Effector memory CD8-positive, alpha-beta T cell (primary cell): ENCODE measurements at regions not wholly inside any gene's neighbourhood (a gene's known extent, or its start where the extent isn't known, plus 50 kb on each side); places are given as distances from the start of the nearest gene placed in this dataset.

ENCODE experiments used
- ATAC-seq: fragments of 150-1000 bp; cut with Tn5 transposase; replicated peaks from 2 replicates; pipeline ENCODE4 v1.10.0; 2021; ENCODE audit warnings: mild to moderate bottlenecking, moderate library complexity
- DNase-seq, 3 experiments: peaks; one replicate each; pipeline ENCODE4 v3.0.0; 2021
- H3K27ac Mint-ChIP-seq, 2 donors: one replicate each; pipeline ENCODE4 v1.8.0; 2022; ENCODE audit warnings: mild to moderate bottlenecking in 2 of 2, mixed read lengths in 2 of 2, moderate library complexity in 2 of 2
- H3K27me3 Mint-ChIP-seq, 2 donors: one replicate each; pipeline ENCODE4 v1.8.0; 2022; ENCODE audit warnings: mixed read lengths in 2 of 2
- H3K36me3 Mint-ChIP-seq: one replicate; pipeline ENCODE4 v1.8.0; 2022; ENCODE audit warnings: mild to moderate bottlenecking, moderate library complexity, mixed read lengths; ENCODE audit not compliant: insufficient read depth
- H3K4me1 Mint-ChIP-seq, 2 donors: one replicate each; pipeline ENCODE4 v1.8.0; 2022; ENCODE audit warnings: low read depth in 2 of 2, mixed read lengths in 2 of 2
- H3K4me3 Mint-ChIP-seq, 2 donors: one replicate each; pipeline ENCODE4 v1.8.0; 2022; ENCODE audit warnings: mild to moderate bottlenecking in 2 of 2, mixed read lengths in 2 of 2, moderate library complexity in 2 of 2
- H3K9me3 Mint-ChIP-seq, 2 donors: one replicate each; pipeline ENCODE4 v1.8.0; 2022; ENCODE audit warnings: mixed read lengths in 2 of 2

GRCh38 chr1:222331340-222331739, 216.6 kb downstream of the HHIPL2 start:
- H3K36me3 Mint-ChIP-seq = no peaks in the 10 kb centered on the region

GRCh38 chr1:222329493-222330045, 218.3 kb downstream of the HHIPL2 start:
- H3K27ac Mint-ChIP-seq = no peak overlapping the region
- H3K4me1 Mint-ChIP-seq = no peaks in the 10 kb centered on the region
- H3K4me3 Mint-ChIP-seq = no peak overlapping the region
- no peaks in the 10 kb centered on the region for H3K36me3 Mint-ChIP-seq
- DNase-seq (no peak), ATAC-seq (no peak)
- H3K9me3 Mint-ChIP-seq = no peaks in the 10 kb centered on the region
- H3K27me3 Mint-ChIP-seq = no peaks in the 10 kb centered on the region

More at GRCh38 chr1:222331340-222331739, 216.6 kb downstream of the HHIPL2 start:
- H3K27ac Mint-ChIP-seq = no peak overlapping the region
- H3K27me3 Mint-ChIP-seq = no peaks in the 10 kb centered on the region
- no peak overlapping the region for H3K4me3 Mint-ChIP-seq
- no peak for ATAC-seq
- no peaks in the 10 kb centered on the region for H3K4me1 Mint-ChIP-seq
- DNase-seq = no peak
- no peaks in the 10 kb centered on the region for H3K9me3 Mint-ChIP-seq

- ATAC-seq = no peak
- Mint-ChIP-seq H3K27ac (no peak overlapping the region), H3K36me3 (no peaks in the 10 kb centered on the region), H3K4me1 (no peaks in the 10 kb centered on the region), H3K27me3 (no peaks in the 10 kb centered on the region), H3K4me3 (no peak overlapping the region), H3K9me3 (no peaks in the 10 kb centered on the region)
- no peak for DNase-seq
Measured at GRCh38 chr1:222326710-222327036, 221.2 kb downstream of the HHIPL2 start.

GRCh38 chr1:222326006-222326709, 221.7 kb downstream of the HHIPL2 start:
- Mint-ChIP-seq H3K27ac (no peak overlapping the region), H3K27me3 (no peaks in the 10 kb centered on the region), H3K4me1 (no peaks in the 10 kb centered on the region), H3K4me3 (no peak overlapping the region), H3K9me3 (no peaks in the 10 kb centered on the region), H3K36me3 (no peaks in the 10 kb centered on the region)
- no peak for ATAC-seq
- no peak for DNase-seq

- ATAC-seq = no peak
- no peak overlapping the region for H3K4me3 Mint-ChIP-seq
- no peaks in the 10 kb centered on the region for H3K4me1 Mint-ChIP-seq
- no peak for DNase-seq
- H3K36me3 Mint-ChIP-seq = no peaks in the 10 kb centered on the region
- H3K27ac Mint-ChIP-seq = no peak overlapping the region
- no peaks in the 10 kb centered on the region for H3K9me3 Mint-ChIP-seq
- H3K27me3 Mint-ChIP-seq = peaks cover 0 to 4% of the 10 kb centered on the region in 2 donors
Measured at GRCh38 chr1:222325506-222325905, 222.4 kb downstream of the HHIPL2 start.

GRCh38 chr1:222314839-222315238, 233.1 kb downstream of the HHIPL2 start:
- no peak for DNase-seq
- no peaks in the 10 kb centered on the region for H3K9me3 Mint-ChIP-seq
- no peak overlapping the region for H3K27ac Mint-ChIP-seq
- H3K4me1 Mint-ChIP-seq = no peaks in the 10 kb centered on the region
- H3K36me3 Mint-ChIP-seq = no peaks in the 10 kb centered on the region
- peaks cover 8 to 14% of the 10 kb centered on the region in 2 donors for H3K27me3 Mint-ChIP-seq
- no peak overlapping the region for H3K4me3 Mint-ChIP-seq
- ATAC-seq = no peak

- Mint-ChIP-seq H3K4me1 (no peaks in the 10 kb centered on the region), H3K27ac (no peak overlapping the region), H3K27me3 (no peaks in the 10 kb centered on the region), H3K36me3 (no peaks in the 10 kb centered on the region), H3K4me3 (no peak overlapping the region), H3K9me3 (no peaks in the 10 kb centered on the region)
- peak in 1 of 3 experiments; percentile 8 for DNase-seq
- ATAC-seq = peak; percentile 76
Measured at GRCh38 chr1:222310836-222311235, 237.1 kb downstream of the HHIPL2 start.

- no peak for DNase-seq
- H3K27me3 Mint-ChIP-seq = no peaks in the 10 kb centered on the region
- ATAC-seq = no peak
- no peaks in the 10 kb centered on the region for H3K9me3 Mint-ChIP-seq
- no peak overlapping the region for H3K4me3 Mint-ChIP-seq
- H3K36me3 Mint-ChIP-seq = no peaks in the 10 kb centered on the region
- H3K4me1 Mint-ChIP-seq = no peaks in the 10 kb centered on the region
- no peak overlapping the region for H3K27ac Mint-ChIP-seq
Measured at GRCh38 chr1:222307621-222308020, 240.3 kb downstream of the HHIPL2 start.

- no peak overlapping the region for H3K27ac Mint-ChIP-seq
- H3K27me3 Mint-ChIP-seq = peaks cover 0 to 6% of the 10 kb centered on the region in 2 donors
- no peaks in the 10 kb centered on the region for H3K9me3 Mint-ChIP-seq
- no peak for ATAC-seq
- DNase-seq = no peak
- no peaks in the 10 kb centered on the region for H3K4me1 Mint-ChIP-seq
- no peak overlapping the region for H3K4me3 Mint-ChIP-seq
- H3K36me3 Mint-ChIP-seq = no peaks in the 10 kb centered on the region
Measured at GRCh38 chr1:222306512-222306911, 241.4 kb downstream of the HHIPL2 start.

- ATAC-seq = no peak
- Mint-ChIP-seq H3K27me3 (peaks cover 0 to 6% of the 10 kb centered on the region in 2 donors), H3K4me3 (no peak overlapping the region), H3K27ac (no peak overlapping the region), H3K4me1 (no peaks in the 10 kb centered on the region), H3K36me3 (no peaks in the 10 kb centered on the region), H3K9me3 (no peaks in the 10 kb centered on the region)
- no peak for DNase-seq
Measured at GRCh38 chr1:222306011-222306410, 241.9 kb downstream of the HHIPL2 start.

- no peak for ATAC-seq
- H3K27ac Mint-ChIP-seq = no peak overlapping the region
- no peak overlapping the region for H3K4me3 Mint-ChIP-seq
- no peak for DNase-seq
- H3K27me3 Mint-ChIP-seq = peaks cover 0 to 13% of the 10 kb centered on the region in 2 donors
- no peaks in the 10 kb centered on the region for H3K4me1 Mint-ChIP-seq
- no peaks in the 10 kb centered on the region for H3K36me3 Mint-ChIP-seq
- peaks cover 0 to 1% of the 10 kb centered on the region in 2 donors for H3K9me3 Mint-ChIP-seq
Measured at GRCh38 chr1:222301652-222302051, 246.3 kb downstream of the HHIPL2 start.

GRCh38 chr1:222299524-222299923, 248.4 kb downstream of the HHIPL2 start:
- H3K27ac Mint-ChIP-seq = no peak overlapping the region

GRCh38 chr1:222290866-222291265, 257.0 kb downstream of the HHIPL2 start:
- no peak for ATAC-seq

More at GRCh38 chr1:222299524-222299923, 248.4 kb downstream of the HHIPL2 start:
- H3K9me3 Mint-ChIP-seq = peaks cover 0 to 5% of the 10 kb centered on the region in 2 donors
- no peak overlapping the region for H3K4me3 Mint-ChIP-seq
- H3K4me1 Mint-ChIP-seq = no peaks in the 10 kb centered on the region
- no peaks in the 10 kb centered on the region for H3K36me3 Mint-ChIP-seq
- no peak for ATAC-seq
- peaks cover 0 to 13% of the 10 kb centered on the region in 2 donors for H3K27me3 Mint-ChIP-seq
- no peak for DNase-seq

GRCh38 chr1:222288053-222288452, 259.9 kb downstream of the HHIPL2 start:
- Mint-ChIP-seq H3K9me3 (no peaks in the 10 kb centered on the region), H3K27ac (no peak overlapping the region), H3K4me3 (no peak overlapping the region), H3K36me3 (no peaks in the 10 kb centered on the region), H3K27me3 (peaks cover 35% of the 10 kb centered on the region in 2 donors), H3K4me1 (no peaks in the 10 kb centered on the region)
- DNase-seq (no peak), ATAC-seq (no peak)

More at GRCh38 chr1:222290866-222291265, 257.0 kb downstream of the HHIPL2 start:
- DNase-seq = no peak
- peaks cover 18 to 35% of the 10 kb centered on the region in 2 donors for H3K27me3 Mint-ChIP-seq
- H3K4me3 Mint-ChIP-seq = no peak overlapping the region
- no peaks in the 10 kb centered on the region for H3K4me1 Mint-ChIP-seq
- H3K9me3 Mint-ChIP-seq = peaks cover 0 to 3% of the 10 kb centered on the region in 2 donors
- no peaks in the 10 kb centered on the region for H3K36me3 Mint-ChIP-seq
- no peak overlapping the region for H3K27ac Mint-ChIP-seq
